ENCODE measurements at regions not wholly inside any gene's neighbourhood (a gene's known extent, or its start where the extent isn't known, plus 50 kb on each side); places are given as distances from the start of the nearest gene placed in this dataset.
"Not testable (repeated sequence)": the region's sequence is repeated elsewhere in the genome, so short reads cannot be mapped to it uniquely, and the experiment has no call there.

DNA sequence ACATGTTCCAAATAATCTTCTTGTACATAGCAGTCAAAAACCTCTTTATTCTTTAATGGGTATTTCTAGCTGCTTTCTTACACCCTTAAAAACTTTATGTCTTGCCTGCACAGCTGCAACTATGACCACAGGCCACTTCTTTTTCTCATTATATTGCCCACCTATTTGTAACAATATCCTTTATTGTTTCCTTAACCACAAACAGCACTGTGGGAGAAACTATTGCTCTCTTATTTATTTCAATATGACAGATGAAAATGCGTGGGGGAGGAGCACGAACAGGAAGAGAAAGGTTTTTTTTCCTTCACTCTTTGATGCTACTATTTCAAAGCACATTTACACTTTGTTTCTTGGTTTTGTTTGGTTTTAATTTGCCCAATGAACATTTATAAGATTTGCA, 253.5 kb downstream of the GJA1 start:
- no peak for DNase-seq (ENCODE audit: low read depth, low spot score)

DNA sequence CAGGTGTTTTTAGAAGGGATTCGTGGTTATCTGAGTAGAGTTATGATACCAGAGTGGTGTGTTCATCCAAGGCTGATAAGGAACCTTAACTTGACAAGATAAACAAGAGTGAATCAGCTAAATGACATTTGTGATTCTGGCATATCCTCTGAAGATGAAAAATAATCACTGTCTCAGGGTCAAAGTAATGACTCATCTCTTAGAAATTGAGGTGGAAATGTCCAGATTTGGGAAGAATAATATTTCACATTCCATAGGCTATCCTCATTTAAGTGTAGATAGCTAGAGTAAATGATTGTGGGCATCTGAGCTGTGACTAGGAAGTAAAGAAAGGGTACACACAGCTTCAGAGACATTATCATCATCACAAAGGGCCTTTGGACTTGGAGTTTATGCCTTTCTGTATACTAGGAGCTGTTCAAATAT, 255.7 kb downstream of the GJA1 start:
- no peak for DNase-seq (ENCODE audit: low read depth, low spot score)

DNA sequence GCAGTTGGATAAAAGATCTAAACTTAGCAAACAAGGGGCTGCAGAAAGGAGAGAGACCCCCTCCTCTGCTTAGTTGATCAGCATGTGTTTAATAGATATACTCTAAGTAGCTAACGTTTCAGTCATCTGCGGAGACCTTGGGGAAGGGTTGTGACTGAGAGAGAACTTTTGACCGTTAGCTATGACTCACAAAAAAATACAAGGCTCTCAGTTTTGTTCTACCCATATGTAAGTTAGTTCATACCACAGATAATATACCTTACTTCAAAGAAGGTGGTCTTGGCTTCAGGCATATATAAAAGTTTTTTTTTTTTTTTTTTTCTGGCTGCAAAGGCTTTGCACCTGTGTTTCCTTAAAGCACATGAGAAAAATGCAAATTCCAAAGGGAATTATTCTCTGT, 258.9 kb downstream of the GJA1 start:
- DNase-seq (ENCODE audit: low read depth, low spot score), result no peak

DNA sequence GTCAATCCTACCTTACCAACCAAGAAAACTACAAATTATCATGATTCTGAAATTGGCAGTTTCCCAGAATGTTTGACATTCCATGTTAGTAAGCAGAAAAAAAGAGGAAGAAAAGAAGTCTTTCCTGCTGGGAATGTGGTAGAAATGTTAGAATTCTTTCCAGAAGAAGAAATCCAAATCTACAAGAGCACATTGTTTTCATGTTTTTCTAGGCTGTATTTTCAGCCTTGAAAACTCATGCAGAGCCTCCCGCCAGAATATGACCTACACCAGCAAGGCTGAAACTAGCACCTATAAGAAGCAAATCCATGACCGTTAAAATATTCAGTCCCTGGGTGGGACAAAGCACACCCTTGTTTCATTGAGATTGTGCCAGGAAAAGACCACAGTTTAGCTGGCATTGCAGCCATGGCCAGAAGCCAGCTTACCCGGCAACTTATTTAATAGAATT, 259.4 kb downstream of the GJA1 start:
- DNase-seq (ENCODE audit: low read depth, low spot score), result no peak

DNA sequence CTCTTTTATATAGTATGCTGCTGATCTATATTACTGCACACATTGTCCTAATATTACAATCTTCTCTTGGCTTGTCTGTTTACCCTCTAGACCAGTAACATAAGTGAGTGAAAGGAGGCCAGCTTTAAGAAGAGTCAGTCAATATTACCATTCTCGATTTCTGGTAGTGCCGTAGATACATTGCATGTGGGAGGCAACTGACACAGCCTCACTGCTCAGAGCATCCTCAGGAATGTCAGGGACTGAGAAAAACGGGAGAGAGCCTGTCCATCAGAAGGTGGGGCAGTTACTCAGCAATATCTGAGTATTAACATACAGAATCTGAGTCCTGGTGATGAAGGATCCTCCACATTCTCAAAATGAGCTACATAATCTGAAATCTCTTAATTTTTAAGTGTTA, 259.9 kb downstream of the GJA1 start:
- no peak for DNase-seq (ENCODE audit: low read depth, low spot score)

DNA sequence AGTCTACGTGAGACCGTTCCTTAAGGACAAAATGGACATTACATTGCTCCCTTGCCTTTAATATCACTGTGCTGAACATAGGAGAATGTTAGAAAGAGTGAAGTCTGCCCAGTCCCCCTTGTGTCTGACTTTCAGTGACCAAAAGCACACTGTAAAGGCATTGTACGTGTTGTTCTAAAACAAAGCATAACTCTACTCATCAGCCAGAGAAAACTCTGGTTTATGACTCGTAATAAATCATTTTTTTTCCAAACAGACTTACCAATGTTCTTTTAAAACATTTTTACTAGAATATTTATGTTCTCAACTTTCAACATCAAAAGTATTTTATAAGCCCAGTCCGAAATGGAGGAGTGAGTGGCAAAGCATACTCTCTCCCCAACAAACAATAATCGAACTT, 262.5 kb downstream of the GJA1 start:
- no peak for DNase-seq (ENCODE audit: low read depth, low spot score)

DNA sequence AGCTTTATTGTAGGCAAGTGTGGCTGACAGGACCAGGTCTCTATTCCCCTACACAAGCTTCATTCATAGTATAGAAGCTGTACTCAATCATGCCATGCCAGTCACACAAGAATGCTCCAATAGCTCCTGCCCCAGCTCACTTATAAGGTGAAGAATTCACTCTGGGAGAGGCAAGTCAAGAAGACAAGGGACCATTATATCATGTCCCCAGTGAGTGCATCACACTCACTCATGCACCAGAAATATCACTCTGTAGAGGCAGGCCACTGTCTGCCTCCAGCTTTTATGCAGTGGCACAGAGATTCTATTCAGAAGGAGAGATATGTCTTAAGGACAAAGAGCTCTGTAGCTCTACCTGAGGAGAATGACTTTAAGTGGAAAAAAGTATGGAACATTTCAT, 263.2 kb downstream of the GJA1 start:
- DNase-seq (ENCODE audit: low read depth, low spot score), result no peak

DNA sequence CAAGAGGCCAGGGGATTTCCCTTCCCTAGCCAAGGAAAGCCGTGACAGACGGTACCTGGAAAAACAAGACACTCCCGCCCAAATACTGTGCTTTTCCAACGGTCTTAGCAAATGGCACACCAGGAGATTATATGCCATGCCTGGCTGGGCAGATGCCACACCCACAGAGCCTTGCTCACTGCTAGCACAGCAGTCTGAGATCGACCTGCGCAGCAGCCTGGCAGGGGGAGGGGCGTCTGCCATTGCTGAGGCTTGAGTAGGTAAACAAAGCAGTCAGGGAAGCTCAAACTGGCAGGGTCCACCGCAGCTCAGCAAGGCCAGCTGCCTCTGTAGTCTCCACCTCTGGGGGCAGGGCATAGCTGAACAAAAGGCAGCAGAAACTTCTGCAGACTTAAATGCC, 267.7 kb downstream of the GJA1 start:
- DNase-seq (ENCODE audit: low read depth, low spot score), result not testable (repeated sequence)

DNA sequence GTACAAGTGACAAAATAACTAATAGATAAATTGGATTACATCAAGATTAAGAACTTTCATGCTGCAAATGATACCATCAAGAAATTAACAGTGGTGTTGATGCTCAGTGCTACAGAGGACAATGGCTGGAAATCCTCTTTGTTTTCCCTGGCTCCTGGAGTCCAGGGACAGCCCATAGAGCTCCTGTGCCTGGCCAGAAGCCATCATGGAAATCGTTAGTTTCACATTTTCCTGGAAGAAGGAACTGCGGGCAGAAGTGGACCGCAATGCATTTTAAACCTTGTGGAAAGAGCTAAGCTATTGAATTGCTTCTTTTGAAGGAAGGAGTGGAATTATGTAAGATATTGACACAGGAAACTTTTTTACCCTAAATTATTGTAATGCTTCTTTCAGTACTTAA, 276.0 kb downstream of the GJA1 start:
- DNase-seq (ENCODE audit: low read depth, low spot score), result no peak

DNA sequence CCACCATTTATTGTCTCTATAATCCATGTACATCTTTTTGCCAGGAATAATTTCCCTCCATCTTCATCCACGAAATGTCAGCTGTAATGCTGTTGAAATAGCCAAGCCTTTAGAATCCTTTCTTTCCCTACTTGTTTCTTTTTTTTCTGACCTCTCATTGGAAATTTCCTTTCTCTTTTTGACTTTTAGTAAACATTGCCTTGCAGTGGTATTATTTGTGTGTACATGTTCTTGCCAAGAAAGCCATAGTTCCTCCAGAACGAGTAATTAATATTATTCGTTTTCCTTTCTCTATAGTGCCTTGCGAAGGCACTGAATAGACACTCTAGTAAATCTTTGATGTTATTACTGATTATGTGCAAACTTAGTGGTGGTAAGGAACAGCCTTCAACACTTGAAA, 282.2 kb downstream of the GJA1 start:
- DNase-seq (ENCODE audit: low read depth, low spot score), result no peak

DNA sequence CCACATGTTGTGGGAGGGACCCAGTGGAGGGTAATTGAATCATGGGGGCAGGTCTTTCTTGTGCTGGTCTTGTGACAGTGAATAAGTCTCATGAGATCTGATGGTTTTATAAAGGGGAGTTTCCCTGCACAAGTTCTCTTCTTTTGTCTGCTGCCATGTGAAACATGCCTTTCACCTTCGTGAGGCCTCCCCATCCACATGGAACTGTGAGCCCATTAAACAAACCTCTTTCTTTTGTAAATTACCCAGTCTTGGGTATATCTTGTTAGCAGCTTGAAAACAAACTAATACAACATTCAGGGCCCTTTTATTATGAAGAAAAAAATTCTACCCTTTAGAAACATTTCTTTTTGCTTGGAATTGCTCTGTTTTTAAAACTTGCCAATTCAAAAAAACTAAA, 285.4 kb downstream of the GJA1 start:
- not testable (repeated sequence) for DNase-seq (ENCODE audit: low read depth, low spot score)

DNA sequence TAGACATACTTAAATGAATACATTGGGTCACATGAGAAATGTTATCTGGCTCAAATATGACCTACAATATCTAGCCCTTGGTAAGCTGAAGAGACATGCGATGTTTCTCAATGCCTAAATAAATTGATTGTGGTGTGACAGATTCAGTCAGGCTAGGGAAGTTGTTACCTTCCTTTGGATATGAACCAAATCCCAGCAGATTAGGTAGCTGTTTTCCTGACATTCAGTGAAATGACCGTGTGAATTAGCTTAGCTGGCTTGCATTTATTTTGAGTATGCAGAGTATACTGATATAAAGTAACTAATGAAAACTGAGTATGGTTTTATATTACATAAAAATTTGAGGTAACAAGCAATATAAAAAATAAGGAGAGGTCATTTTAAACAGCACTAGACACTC, 288.2 kb downstream of the GJA1 start:
- DNase-seq (ENCODE audit: low read depth, low spot score), result no peak

DNA sequence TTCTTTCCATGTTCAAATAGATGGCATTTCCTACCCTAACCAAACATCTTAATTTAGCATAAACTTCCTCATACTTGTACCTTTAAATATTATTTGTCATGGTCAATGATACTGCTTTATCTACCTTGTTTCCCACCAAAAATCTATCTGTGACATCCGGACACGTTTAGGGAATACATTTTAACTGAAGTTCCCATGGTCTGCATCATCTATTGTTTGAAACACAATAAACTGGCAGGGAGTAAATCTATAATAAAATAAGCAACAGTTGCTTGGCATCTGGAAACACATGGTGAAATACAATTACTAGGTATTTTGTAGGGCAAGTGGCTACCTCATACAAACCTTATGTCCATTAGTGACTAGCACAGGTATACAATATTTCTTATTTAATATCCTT, 289.1 kb downstream of the GJA1 start:
- DNase-seq (ENCODE audit: low read depth, low spot score), result no peak

DNA sequence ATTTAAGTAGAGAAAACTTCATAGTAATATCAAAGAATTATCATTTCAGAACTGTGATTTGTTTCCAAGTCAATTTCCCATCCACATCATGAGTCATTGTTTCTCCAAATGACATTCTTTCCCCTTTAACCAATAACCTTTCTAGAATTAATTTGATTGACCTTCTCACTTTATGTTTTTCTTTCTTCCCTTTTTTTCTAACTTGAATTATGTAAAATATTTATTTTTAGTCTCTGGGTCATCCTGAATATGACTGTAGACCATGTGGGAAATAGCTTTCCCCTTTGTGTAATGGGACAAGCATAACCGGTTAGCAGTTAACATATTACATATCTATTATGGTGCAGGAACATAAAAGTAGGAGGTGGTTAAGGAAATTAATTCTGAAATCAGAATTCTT, 291.1 kb downstream of the GJA1 start:
- DNase-seq (ENCODE audit: low read depth, low spot score), result no peak

DNA sequence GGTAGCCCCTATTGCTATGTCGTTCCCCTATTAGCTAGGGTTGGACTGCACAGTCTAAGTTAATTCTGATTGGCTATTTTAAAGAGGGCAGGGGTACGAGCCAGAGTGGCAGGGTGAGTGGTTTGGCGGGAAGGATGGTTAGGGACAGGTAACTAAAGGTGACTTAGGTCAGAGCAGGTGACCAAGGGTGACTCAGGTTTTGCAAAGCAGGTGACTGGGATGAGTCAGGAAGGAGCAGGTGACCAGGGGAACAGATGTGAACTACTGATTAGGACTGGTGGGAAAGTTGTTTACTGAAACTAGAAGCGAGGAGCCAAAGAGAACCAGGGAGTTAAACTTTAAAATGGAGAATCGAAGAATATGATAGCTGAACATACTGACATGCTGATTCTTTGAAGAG, 295.2 kb downstream of the GJA1 start:
- no peak for DNase-seq (ENCODE audit: low read depth, low spot score)

DNA sequence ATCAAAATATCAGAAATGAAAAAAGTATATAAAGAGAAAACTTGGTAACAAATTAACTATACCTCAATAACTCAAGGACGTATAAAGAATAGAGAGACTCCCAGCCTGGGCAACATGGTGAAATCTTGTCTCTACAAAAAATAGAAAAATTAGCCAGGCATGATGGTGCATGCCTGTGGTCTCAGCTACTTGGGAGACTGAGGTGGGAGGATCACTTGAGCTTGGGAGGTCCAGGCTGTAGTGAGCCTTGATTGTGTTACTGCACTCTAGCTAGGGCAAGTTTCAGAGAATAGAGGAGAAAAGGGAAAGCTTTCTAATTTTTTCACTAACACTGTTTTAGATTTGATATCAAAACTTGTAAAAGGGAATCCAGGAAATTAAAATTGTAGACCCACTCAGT, 295.9 kb downstream of the GJA1 start:
- DNase-seq (ENCODE audit: low read depth, low spot score), result no peak

DNA sequence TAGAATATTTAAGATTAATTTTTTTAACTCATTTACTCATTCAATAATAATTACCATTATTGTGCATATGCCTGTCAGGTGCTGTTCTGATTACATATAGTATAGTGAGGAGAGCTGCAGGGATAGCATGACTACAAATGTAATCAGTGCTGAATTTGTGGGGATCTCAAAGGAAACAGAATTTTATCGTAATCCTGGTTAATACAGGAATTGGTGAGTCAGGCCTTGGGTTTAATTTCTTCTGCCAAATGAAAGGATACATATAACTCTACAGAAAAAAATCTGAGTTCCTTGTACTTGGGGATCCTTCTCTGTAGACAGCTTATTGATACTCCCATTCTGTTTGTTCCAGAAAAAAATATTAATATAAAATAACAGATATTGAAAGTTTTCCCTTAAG, 297.2 kb downstream of the GJA1 start:
- DNase-seq (ENCODE audit: low read depth, low spot score), result no peak

DNA sequence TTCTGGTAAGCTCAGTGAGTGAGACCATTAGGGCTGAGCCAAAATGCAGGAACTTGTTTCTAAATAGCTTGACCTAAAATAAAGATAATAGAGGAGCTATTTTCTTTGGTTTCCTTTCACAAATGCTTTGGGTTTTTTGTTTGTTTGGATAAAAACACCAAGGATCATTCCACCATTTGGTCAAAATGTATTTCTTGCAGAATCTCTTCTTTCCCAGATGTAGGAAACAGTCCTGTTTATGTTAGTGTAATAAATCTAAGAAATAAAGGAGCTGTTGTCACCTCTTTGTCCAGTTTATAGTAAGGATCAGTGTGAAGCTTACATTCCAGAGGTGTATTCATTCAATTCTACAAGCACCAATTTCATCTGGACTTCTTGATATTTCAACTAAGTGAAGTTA, 297.8 kb downstream of the GJA1 start:
- DNase-seq (ENCODE audit: low read depth, low spot score), result peak; percentile 18

DNA sequence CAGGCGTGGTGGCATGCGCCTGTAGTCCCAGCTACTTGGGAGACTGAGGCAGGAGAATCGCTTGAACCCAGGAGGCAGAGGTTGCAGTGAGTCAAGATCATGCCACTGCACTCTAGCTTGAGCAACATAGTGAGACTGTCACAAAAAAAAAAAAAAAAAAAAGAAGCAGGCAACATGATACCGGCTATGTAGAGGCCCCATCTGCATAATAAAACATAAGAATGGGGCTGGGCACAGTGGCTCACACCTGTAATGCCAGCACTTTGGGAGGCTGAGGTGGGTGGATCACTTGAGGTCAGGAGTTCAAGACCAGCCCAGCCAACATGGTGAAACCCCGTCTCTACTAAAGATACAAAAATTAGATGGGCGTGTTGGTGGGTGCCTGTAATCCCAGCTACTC, 304.7 kb downstream of the GJA1 start:
- DNase-seq (ENCODE audit: low read depth, low spot score), result not testable (repeated sequence)

DNA sequence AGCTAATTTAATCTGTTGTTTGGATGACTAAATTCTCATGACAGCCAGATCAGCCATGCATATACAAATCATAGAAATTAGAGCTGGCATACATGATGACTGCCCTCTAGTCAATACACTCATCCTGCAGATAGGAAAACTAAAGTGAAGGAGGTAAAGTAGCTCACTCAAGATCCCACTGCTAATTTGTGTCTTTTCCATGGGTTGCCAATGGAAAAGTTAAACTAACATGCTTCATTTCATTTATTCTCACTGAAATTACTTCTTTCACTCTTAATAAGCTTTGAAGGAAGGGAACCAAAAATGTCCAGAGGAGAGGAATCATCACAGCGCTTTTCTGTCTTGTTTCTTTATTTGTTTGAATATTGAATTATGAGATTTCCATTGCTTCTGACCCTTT, 308.2 kb downstream of the GJA1 start:
- no peak for DNase-seq (ENCODE audit: low read depth, low spot score)

DNA sequence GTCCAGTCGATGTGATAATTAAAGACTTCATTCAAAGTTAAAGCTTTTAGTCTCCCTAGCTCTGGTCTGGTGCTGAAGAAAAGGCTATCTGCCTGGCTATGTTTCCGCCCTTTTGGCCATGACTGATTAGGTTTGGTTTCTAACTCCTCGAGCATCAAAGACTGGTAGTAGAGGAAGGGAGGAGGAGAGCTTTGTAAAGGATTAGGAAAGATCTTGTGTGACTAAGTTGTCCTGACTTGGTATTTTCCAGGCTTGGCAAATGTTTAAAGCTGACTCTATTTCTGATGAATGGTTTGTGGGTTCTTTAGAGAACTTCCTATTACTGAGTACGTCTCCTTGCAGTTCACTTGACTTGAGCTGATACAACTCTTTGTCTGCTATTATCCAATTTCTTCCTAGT, 312.9 kb downstream of the GJA1 start:
- DNase-seq (ENCODE audit: low read depth, low spot score), result no peak

DNA sequence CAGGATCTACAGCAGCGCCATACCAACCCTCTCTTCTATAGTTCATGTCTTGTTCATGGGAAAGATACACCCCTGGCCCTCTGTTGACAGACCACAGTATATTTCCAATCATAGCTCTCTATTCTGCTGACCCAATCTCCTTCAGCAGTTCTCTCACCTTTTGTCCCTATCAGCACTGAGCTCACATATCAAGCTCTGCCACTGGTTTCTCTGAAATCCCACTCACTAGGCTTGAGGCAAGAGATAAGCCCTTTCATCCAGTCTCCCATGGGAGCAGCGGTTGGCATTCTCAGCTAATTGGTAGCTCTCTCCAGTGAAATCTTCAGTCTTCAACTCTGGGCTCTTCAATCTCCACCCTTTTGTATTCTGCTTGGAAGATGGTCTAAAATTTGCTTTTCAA, 313.4 kb downstream of the GJA1 start:
- no peak for DNase-seq (ENCODE audit: low read depth, low spot score)

DNA sequence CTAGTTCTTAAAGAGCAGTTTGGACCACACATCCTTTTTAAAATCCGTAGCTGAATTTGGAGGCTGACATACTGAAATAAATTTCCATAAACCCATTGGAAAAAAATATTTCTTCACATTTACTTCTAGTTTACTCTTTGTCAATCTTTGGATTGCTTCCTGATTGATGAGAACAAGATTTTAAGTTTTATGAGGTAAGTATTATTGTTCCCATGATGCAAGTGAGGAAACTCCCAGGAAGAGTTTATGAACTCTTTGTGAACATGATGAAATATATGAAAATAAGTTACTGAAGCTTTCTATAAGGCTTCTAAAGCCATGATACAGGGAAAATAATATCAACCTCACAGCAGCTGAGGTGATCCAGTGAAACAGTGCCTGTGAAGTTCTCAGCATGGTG, 320.0 kb downstream of the GJA1 start:
- no peak for DNase-seq (ENCODE audit: low read depth, low spot score)

DNA sequence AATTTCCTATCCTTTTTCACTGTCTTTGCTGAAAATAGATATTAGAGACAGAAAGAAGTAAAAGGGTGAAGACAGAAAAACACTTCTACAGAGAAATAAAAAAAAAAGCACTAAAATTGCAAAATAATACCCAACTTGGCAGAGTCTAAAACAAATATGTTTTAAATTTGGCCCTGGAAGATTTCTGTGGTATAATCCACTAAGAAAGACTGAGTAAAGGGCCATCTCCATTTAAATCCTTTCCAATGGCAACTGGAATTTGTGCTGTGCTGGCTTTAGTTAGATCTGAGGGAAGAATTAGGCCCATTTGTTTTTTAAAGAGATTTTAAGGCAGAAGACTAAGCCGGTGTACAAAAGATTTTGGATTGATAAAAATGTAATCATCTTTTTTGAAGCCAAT, 321.2 kb downstream of the GJA1 start:
- no peak for DNase-seq (ENCODE audit: low read depth, low spot score)

DNA sequence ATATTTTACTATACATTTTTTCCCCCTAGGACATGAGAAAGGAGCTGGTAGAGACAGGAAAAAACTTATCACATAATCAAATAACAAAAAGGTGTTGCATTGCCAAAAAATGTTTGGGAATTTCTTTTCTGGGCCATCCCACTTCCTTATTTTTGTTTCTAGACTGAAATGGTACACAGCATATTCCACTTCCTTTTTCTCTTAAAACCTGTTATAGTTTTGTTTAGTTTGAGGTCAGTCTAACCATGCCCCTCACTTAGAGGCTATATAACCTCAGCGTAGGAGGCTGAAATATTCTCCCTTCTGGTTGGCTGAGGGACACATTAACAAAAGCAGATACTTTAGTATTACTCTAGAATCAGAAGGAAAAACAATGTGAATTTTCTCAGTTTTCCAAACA, 323.9 kb downstream of the GJA1 start:
- no peak for DNase-seq (ENCODE audit: low read depth, low spot score)

Measured in brain pericyte (primary cell).